ENCODE measurements at regions not wholly inside any gene's neighbourhood (a gene's known extent, or its start where the extent isn't known, plus 50 kb on each side); places are given as distances from the start of the nearest gene placed in this dataset.

GRCh38 chr5:7016999-7017747 lies 303.9 kb downstream of the TENT4A start:
- no peak for DNase-seq (ENCODE audit: low spot score)

- no peak for DNase-seq (ENCODE audit: low spot score)
Measured at GRCh38 chr5:7018198-7018597, 305.0 kb downstream of the TENT4A start.

GRCh38 chr5:7018601-7019000 lies 305.4 kb downstream of the TENT4A start:
- no peak for DNase-seq (ENCODE audit: low spot score)

- DNase-seq (ENCODE audit: low spot score): no peak
Measured at GRCh38 chr5:7036192-7036835, 323.1 kb downstream of the TENT4A start.

GRCh38 chr5:7039074-7039473 lies 325.8 kb downstream of the TENT4A start:
- no peak for DNase-seq (ENCODE audit: low spot score)

GRCh38 chr5:7040111-7040510 lies 326.9 kb downstream of the TENT4A start:
- no peak for DNase-seq (ENCODE audit: low spot score)

- DNase-seq (ENCODE audit: low spot score): no peak
Measured at GRCh38 chr5:7043797-7044196, 330.6 kb downstream of the TENT4A start.

- no peak for DNase-seq (ENCODE audit: low spot score)
Measured at GRCh38 chr5:7047511-7048261, 334.5 kb downstream of the TENT4A start.

GRCh38 chr5:7050986-7051385 lies 337.8 kb downstream of the TENT4A start:
- no peak for DNase-seq (ENCODE audit: low spot score)

- no peak for DNase-seq (ENCODE audit: low spot score)
Measured at GRCh38 chr5:7053125-7053524, 339.9 kb downstream of the TENT4A start.

- no peak for DNase-seq (ENCODE audit: low spot score)
Measured at GRCh38 chr5:7053528-7054209, 340.4 kb downstream of the TENT4A start.

GRCh38 chr5:7066471-7067235 lies 329.3 kb upstream of the ADCY2 start:
- no peak for DNase-seq (ENCODE audit: low spot score)

- no peak for DNase-seq (ENCODE audit: low spot score)
Measured at GRCh38 chr5:7068156-7068555, 327.8 kb upstream of the ADCY2 start.

GRCh38 chr5:7068899-7069298 lies 327.0 kb upstream of the ADCY2 start:
- DNase-seq (ENCODE audit: low spot score): no peak

- DNase-seq (ENCODE audit: low spot score): no peak
Measured at GRCh38 chr5:7072188-7072587, 323.8 kb upstream of the ADCY2 start.

GRCh38 chr5:7073666-7074065 lies 322.3 kb upstream of the ADCY2 start:
- no peak for DNase-seq (ENCODE audit: low spot score)

GRCh38 chr5:7074176-7074575 lies 321.8 kb upstream of the ADCY2 start:
- DNase-seq (ENCODE audit: low spot score): no peak

GRCh38 chr5:7075470-7075869 lies 320.5 kb upstream of the ADCY2 start:
- DNase-seq (ENCODE audit: low spot score): no peak

GRCh38 chr5:7078101-7078500 lies 317.8 kb upstream of the ADCY2 start:
- no peak for DNase-seq (ENCODE audit: low spot score)

GRCh38 chr5:7078901-7079300 lies 317.0 kb upstream of the ADCY2 start:
- peak; percentile 42 for DNase-seq (ENCODE audit: low spot score)

- no peak for DNase-seq (ENCODE audit: low spot score)
Measured at GRCh38 chr5:7080501-7080900, 315.4 kb upstream of the ADCY2 start.
